ENCODE measurements at regions not wholly inside any gene's neighbourhood (a gene's known extent, or its start where the extent isn't known, plus 50 kb on each side); places are given as distances from the start of the nearest gene placed in this dataset.

GRCh38 chr4:71257761-71258160 lies 81.1 kb upstream of the SLC4A4 start:
- no peaks in the 10 kb centered on the region for H3K9me2 ChIP-seq (ENCODE audit: insufficient read depth, low read length)
- no peaks in the 10 kb centered on the region for H3F3A ChIP-seq (ENCODE audit: insufficient read depth, low read length, poor library complexity, severe bottlenecking)
- no peak overlapping the region for H3K4me2 ChIP-seq (ENCODE audit: low read length)
- no peaks in the 10 kb centered on the region for H3K36me3 ChIP-seq (ENCODE audit: insufficient read depth, low read length)
- TF ChIP-seq MXI1 (conservative IDR thresholded peaks at IDR 0.05; ENCODE audit: poor library complexity, severe bottlenecking) (no peak), EP300 (conservative IDR thresholded peaks at IDR 0.05; ENCODE audit: poor library complexity, severe bottlenecking) (no peak), TAF1 (IDR thresholded peaks at IDR 0.05; ENCODE audit: low read depth) (no peak), POLR2AphosphoS5 (IDR thresholded peaks at IDR 0.05) (no peak), SMC3 (conservative IDR thresholded peaks at IDR 0.05; ENCODE audit: poor library complexity) (no peak), REST (IDR thresholded peaks at IDR 0.05; ENCODE audit: borderline replicate concordance) (no peak), CTCF (IDR thresholded peaks at IDR 0.05; ENCODE audit: poor library complexity, severe bottlenecking) (no peak), RAD21 (conservative IDR thresholded peaks at IDR 0.05) (no peak), EZH2 (IDR thresholded peaks at IDR 0.05; ENCODE audit: borderline replicate concordance, insufficient read depth, low read length, poor library complexity, severe bottlenecking) (no peak)
- no peak overlapping the region for H3K4me3 ChIP-seq (ENCODE audit: low read length)
- no peaks in the 10 kb centered on the region for H4K20me1 ChIP-seq (ENCODE audit: insufficient read depth)
- no peaks in the 10 kb centered on the region for H3K79me2 ChIP-seq (replicated peaks; ENCODE audit: insufficient read depth, low read length)
- no peak overlapping the region for H3K9ac ChIP-seq (ENCODE audit: low read length)
- no peak overlapping the region for H2AFZ ChIP-seq (ENCODE audit: low read depth, low read length)
- no peaks in the 10 kb centered on the region for H3K27me3 ChIP-seq (ENCODE audit: insufficient read depth, low read depth, low read length)
- H3K27ac ChIP-seq (ENCODE audit: low read length), result no peak overlapping the region
- H3K9me3 ChIP-seq (ENCODE audit: low read length), result no peaks in the 10 kb centered on the region

- Histone ChIP-seq H3K9me3 (ENCODE audit: low read length) (no peaks in the 10 kb centered on the region), H3F3A (ENCODE audit: insufficient read depth, low read length, poor library complexity, severe bottlenecking) (no peaks in the 10 kb centered on the region), H3K9ac (ENCODE audit: low read length) (no peak overlapping the region), H2AFZ (ENCODE audit: low read depth, low read length) (no peak overlapping the region), H3K27ac (ENCODE audit: low read length) (no peak overlapping the region), H3K9me2 (ENCODE audit: insufficient read depth, low read length) (no peaks in the 10 kb centered on the region), H3K79me2 (replicated peaks; ENCODE audit: insufficient read depth, low read length) (no peaks in the 10 kb centered on the region), H3K27me3 (ENCODE audit: insufficient read depth, low read depth, low read length) (no peaks in the 10 kb centered on the region), H3K4me2 (ENCODE audit: low read length) (no peak overlapping the region), H3K4me3 (ENCODE audit: low read length) (no peak overlapping the region), H4K20me1 (ENCODE audit: insufficient read depth) (no peaks in the 10 kb centered on the region), H3K36me3 (ENCODE audit: insufficient read depth, low read length) (no peaks in the 10 kb centered on the region)
- TF ChIP-seq POLR2AphosphoS5 (IDR thresholded peaks at IDR 0.05) (no peak), RAD21 (conservative IDR thresholded peaks at IDR 0.05) (no peak), CTCF (IDR thresholded peaks at IDR 0.05; ENCODE audit: poor library complexity, severe bottlenecking) (no peak), EP300 (conservative IDR thresholded peaks at IDR 0.05; ENCODE audit: poor library complexity, severe bottlenecking) (no peak)
Observed at GRCh38 chr4:71258323-71258722, 80.5 kb upstream of the SLC4A4 start.

Measured in neural cell (in vitro differentiated cells).